WI38 (cell line): ENCODE measurements at regions not wholly inside any gene's neighbourhood (a gene's known extent, or its start where the extent isn't known, plus 50 kb on each side); places are given as distances from the start of the nearest gene placed in this dataset.

Source experiments
- H3K4me3 ChIP-seq: 2 replicates; pipeline ENCODE4 v1.5.1; 2011; ENCODE audit warnings: low read depth, mild to moderate bottlenecking, control low read depth, low read length
- TF ChIP-seq, protein P1 (sequence below): IDR thresholded peaks from 2 replicates; pipeline ENCODE4 v1.5.1; 2012; ENCODE audit warnings: low read depth, mild to moderate bottlenecking, control low read depth, low read length

DNA sequence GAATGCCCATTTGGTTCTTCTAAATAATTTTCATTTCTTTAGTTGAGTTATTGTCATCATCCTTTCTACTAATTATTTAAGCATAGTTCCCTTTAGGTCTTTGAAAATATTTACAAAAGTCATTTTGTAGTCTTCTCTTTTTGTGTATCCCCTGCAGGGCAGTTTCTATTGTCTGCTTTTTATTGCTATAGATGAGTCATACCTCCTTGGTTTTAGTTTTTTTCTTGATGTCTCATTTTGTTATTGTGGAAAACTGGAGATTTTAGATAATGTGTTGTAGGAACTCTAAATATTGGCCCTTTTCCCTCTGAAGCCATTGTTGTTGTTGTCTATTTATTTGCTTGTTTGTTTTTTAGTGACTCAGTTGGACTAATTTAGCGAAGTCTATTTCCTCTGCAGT is 387.9 kb downstream of the NUF2 start:
- TF ChIP-seq, protein P1, sequence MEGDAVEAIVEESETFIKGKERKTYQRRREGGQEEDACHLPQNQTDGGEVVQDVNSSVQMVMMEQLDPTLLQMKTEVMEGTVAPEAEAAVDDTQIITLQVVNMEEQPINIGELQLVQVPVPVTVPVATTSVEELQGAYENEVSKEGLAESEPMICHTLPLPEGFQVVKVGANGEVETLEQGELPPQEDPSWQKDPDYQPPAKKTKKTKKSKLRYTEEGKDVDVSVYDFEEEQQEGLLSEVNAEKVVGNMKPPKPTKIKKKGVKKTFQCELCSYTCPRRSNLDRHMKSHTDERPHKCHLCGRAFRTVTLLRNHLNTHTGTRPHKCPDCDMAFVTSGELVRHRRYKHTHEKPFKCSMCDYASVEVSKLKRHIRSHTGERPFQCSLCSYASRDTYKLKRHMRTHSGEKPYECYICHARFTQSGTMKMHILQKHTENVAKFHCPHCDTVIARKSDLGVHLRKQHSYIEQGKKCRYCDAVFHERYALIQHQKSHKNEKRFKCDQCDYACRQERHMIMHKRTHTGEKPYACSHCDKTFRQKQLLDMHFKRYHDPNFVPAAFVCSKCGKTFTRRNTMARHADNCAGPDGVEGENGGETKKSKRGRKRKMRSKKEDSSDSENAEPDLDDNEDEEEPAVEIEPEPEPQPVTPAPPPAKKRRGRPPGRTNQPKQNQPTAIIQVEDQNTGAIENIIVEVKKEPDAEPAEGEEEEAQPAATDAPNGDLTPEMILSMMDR = no peak
- no peak overlapping the region for H3K4me3 ChIP-seq

DNA sequence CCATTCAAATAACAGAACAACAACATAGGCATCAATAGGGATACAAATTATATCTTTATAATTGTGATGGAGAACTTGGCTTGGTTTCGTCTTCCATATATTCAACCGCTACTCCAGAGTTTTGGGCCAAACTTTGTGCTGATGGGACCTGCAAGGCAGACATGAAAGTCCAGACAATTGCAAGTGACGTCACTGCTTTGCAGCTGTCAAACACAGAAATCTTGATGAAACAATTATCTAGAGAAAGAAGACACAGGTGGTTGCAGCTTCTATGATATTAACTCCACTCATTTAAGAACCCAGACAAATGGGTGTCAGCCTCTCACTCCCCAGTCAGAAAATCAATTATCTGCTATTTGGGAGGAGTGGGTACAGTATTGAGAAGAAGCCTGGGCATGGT is 390.6 kb downstream of the NUF2 start:
- TF ChIP-seq, protein P1 = no peak

GRCh38 chr1:163720294-163720693 is 398.5 kb downstream of the NUF2 start:
- TF ChIP-seq, protein P1 = no peak
- no peak overlapping the region for H3K4me3 ChIP-seq

More for the DNA sequence above, 390.6 kb downstream of the NUF2 start:
- H3K4me3 ChIP-seq = no peak overlapping the region

DNA sequence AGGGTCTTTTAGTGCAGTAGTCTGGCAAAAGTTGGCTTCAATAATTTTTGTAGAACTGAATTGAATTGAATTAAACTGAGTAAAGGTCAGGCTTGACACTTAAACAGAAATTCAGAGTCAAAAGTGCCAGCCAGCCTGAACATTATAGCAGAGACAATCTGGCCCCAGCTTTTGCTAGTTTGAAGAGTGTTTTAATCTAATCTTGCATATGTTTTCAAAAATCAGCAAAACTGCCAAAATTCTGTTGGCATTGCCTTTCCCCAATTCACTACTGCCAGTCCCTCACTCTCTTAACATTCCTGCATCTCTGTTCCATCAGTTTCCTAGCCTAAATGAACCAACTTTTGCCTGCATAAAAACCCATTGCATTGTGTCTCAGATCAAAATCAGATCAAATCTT is 403.8 kb downstream of the NUF2 start:
- TF ChIP-seq, protein P1 = no peak
- H3K4me3 ChIP-seq = no peak overlapping the region

DNA sequence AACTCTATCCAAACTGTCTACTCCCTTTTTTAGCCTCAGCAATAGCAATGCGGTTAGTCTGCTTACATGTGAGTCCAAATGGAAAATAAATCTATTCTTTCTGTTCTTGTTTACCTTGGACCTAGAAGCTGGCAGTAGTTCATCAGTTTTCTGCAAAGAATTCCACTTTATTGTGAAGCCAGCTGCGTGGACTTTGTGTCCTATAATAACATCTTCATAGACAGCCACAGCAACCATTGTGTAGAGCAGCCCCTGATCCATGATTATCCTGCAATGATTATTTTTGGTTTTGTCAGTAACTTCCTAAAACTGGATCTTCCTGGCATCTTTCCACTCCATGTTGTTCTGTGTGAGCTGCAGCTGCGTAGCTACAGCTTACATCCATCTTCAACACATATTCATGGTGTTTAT is 408.7 kb downstream of the NUF2 start:
- TF ChIP-seq, protein P1 = no peak
- H3K4me3 ChIP-seq = no peak overlapping the region

GRCh38 chr1:163737261-163737660 is 415.5 kb downstream of the NUF2 start:
- H3K4me3 ChIP-seq = no peak overlapping the region
- TF ChIP-seq, protein P1 = no peak

DNA sequence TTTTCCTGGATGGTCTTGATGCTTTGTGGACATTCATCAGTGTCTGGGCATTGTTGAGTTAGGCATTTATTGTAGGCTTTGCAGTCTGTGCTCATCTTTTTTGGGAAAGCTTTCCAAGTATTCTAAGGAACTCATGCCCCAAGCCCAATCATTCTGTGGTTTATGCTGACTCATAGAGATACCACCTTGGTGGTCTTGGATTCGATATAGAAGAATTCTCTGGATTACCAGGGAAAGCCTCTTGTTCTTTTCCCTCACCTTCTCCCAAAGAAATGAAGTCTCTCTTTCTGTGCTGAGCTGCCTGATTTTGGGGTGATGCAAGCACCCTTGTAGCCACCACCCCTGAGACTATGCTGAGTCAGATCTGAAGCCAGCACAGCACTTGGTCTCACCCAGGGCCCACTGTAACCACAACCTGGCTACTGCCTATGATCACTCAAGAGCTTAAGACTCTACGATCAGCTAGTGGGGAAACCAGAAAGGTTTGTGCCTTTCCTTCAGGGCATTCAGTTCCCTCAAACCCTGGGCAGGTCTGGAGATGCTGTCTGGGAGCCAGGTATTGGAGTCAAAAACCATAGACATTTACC is 422.6 kb downstream of the NUF2 start:
- no peak overlapping the region for H3K4me3 ChIP-seq
- TF ChIP-seq, protein P1 = no peak
